OCI-LY7 (cell line): ENCODE measurements at regions not wholly inside any gene's neighbourhood (a gene's known extent, or its start where the extent isn't known, plus 50 kb on each side); places are given as distances from the start of the nearest gene placed in this dataset.
A peak's percentile ranks its signal among the peaks of the same experiment; 100 is the strongest.

ENCODE experiments used
- BruUV-seq: library from RNA; stranded (reverse); fragments of 400-500 nt; replicated peaks from 2 replicates; lab custom pipeline; 2021; lab: Mats Ljungman, UMichigan
- CTCF ChIA-PET: fragments of 300-600 bp; sonication (Branson Sonifier 250); formaldehyde crosslinking; loops from one replicate; lab custom pipeline; 2022; ENCODE audit warnings: antibody characterized with exemption; ENCODE audit not compliant: unreplicated experiment; lab: Charles Lee
- POLR2A ChIA-PET: fragments of 300-600 bp; sonication (Branson Sonifier 250); formaldehyde crosslinking; loops from one replicate; lab custom pipeline; 2022; ENCODE audit warnings: antibody characterized with exemption; lab: Charles Lee
- DNase-seq: peaks from one replicate; pipeline ENCODE4 v3.0.0-alpha.2; 2015; ENCODE audit warnings: low spot score
- H2AFZ ChIP-seq: fragments of 200-600 bp; sonication (generic), shearing (Covaris generic); 2 replicates; pipeline ENCODE4 v1.6.1; 2014; ENCODE audit warnings: mild to moderate bottlenecking, antibody characterized with exemption, low read length, moderate library complexity
- H3K27ac ChIP-seq: fragments of 200-600 bp; sonication (generic); 2 replicates; pipeline ENCODE4 v1.5.1; 2014; ENCODE audit warnings: mixed run types, low read depth, mild to moderate bottlenecking, moderate library complexity, low read length, inconsistent platforms; ENCODE audit not compliant: poor library complexity, severe bottlenecking
- H3K36me3 ChIP-seq: fragments of 200-600 bp; sonication (generic); 2 replicates; pipeline ENCODE4 v1.6.1; 2014; ENCODE audit warnings: mild to moderate bottlenecking, antibody characterized with exemption, low read length, moderate library complexity, mixed read lengths; ENCODE audit not compliant: insufficient read depth
- H3K4me1 ChIP-seq: fragments of 200-600 bp; sonication (generic); 2 replicates; pipeline ENCODE4 v1.5.1; 2014; ENCODE audit warnings: mild to moderate bottlenecking, low read length; ENCODE audit not compliant: insufficient read depth, poor library complexity, severe bottlenecking
- H3K4me2 ChIP-seq: fragments of 200-600 bp; sonication (generic); 2 replicates; pipeline ENCODE4 v1.6.1; 2014; ENCODE audit warnings: mild to moderate bottlenecking, low read length
- H3K4me3 ChIP-seq: fragments of 200-600 bp; sonication (generic); 2 replicates; pipeline ENCODE4 v1.5.1; 2014; ENCODE audit warnings: mild to moderate bottlenecking, low read depth, low read length; ENCODE audit not compliant: poor library complexity, severe bottlenecking
- H3K79me2 ChIP-seq: fragments of 200-600 bp; sonication (generic); 2 replicates; pipeline ENCODE4 v1.6.1; 2016; ENCODE audit warnings: low read depth, mild to moderate bottlenecking, low read length, moderate library complexity, mixed read lengths; ENCODE audit not compliant: insufficient read depth
- H3K9me2 ChIP-seq: fragments of 200-600 bp; sonication (generic); 2 replicates; pipeline ENCODE4 v1.6.1; 2016; ENCODE audit warnings: mild to moderate bottlenecking, low read length, mixed read lengths; ENCODE audit not compliant: insufficient read depth
- H3K9me3 ChIP-seq: fragments of 200-600 bp; sonication (generic); 2 replicates; pipeline ENCODE4 v1.6.1; 2014; ENCODE audit warnings: mild to moderate bottlenecking, mixed run types, low read length, mixed read lengths
- H4K20me1 ChIP-seq: fragments of 200-600 bp; sonication (generic); 2 replicates; pipeline ENCODE4 v1.6.1; 2014; ENCODE audit warnings: mild to moderate bottlenecking, antibody characterized with exemption, low read length, moderate library complexity, mixed read lengths; ENCODE audit not compliant: insufficient read depth
- CTCF ChIP-seq: fragments of 200-600 bp; sonication (generic); conservative IDR thresholded peaks from 2 replicates; pipeline ENCODE4 v1.5.1; 2014; ENCODE audit warnings: mild to moderate bottlenecking, antibody characterized with exemption, low read length, moderate library complexity, mixed read lengths
- EZH2phosphoT487 ChIP-seq: fragments of 200-600 bp; sonication (generic); IDR thresholded peaks from 2 replicates; pipeline ENCODE4 v1.6.1; 2018; ENCODE audit warnings: low read depth, borderline replicate concordance, mild to moderate bottlenecking, mixed run types, antibody characterized with exemption, low read length, moderate library complexity, mixed read lengths
- intact Hi-C: fragments of 100-400 bp; cut with micrococcal nuclease; formaldehyde crosslinking; loops from one replicate; pipeline ENCODE4 v1.10.0; 2022; ENCODE audit not compliant: unreplicated experiment

- no TSS peak for BruUV-seq
- no peaks in the 10 kb centered on the region for H3K9me3 ChIP-seq
- no peaks in the 10 kb centered on the region for H4K20me1 ChIP-seq
- peaks cover 13% of the 10 kb centered on the region for H3K4me1 ChIP-seq
- peaks cover 23% of the 10 kb centered on the region for H3K36me3 ChIP-seq
- DNase-seq, result no peak
- no peak overlapping the region for H2AFZ ChIP-seq
- POLR2A ChIA-PET, result interaction anchor here (0.6 to 3.8 kb wide), 3 partner anchors 9 to 823 kb away, joined by 3 to 19 read pairs (median 3); no protein-coding TSS in a partner anchor
- no peaks in the 10 kb centered on the region for H3K9me2 ChIP-seq
- H3K4me3 ChIP-seq, result no peak overlapping the region
- intact Hi-C loops, result no loop called here
- TF ChIP-seq EZH2phosphoT487 (no peak), CTCF (no peak)
- CTCF ChIA-PET, result no interaction called here
- no peak overlapping the region for H3K27ac ChIP-seq
- no peaks in the 10 kb centered on the region for H3K79me2 ChIP-seq
- H3K4me2 ChIP-seq, result no peak overlapping the region
These were observed 89.2 kb upstream of the RESF1 start for GRCh38 chr12:31869972-31870371.

GRCh38 chr12:31868965-31869364 is 90.2 kb upstream of the RESF1 start:
- Histone ChIP-seq H3K27ac (no peak overlapping the region), H2AFZ (no peak overlapping the region), H3K9me2 (no peaks in the 10 kb centered on the region), H3K36me3 (peaks cover 23% of the 10 kb centered on the region), H3K4me2 (no peak overlapping the region), H3K4me3 (no peak overlapping the region), H3K79me2 (no peaks in the 10 kb centered on the region), H4K20me1 (no peaks in the 10 kb centered on the region), H3K4me1 (peaks cover 4% of the 10 kb centered on the region), H3K9me3 (no peaks in the 10 kb centered on the region; the same call in 1 of the 2 replicates)
- BruUV-seq, result no TSS peak
- ChIA-PET CTCF (no interaction called here), POLR2A (interaction anchor here (0.5 to 3.8 kb wide), 2 partner anchors 10 to 160 kb away, joined by 4 to 19 read pairs; no protein-coding TSS in a partner anchor)
- TF ChIP-seq CTCF (no peak), EZH2phosphoT487 (no peak)
- DNase-seq, result no peak
- intact Hi-C loops, result no loop called here

GRCh38 chr12:31867292-31867691 is 91.9 kb upstream of the RESF1 start:
- no peak for TF ChIP-seq CTCF
- TF ChIP-seq EZH2phosphoT487, result no peak
- CTCF ChIA-PET, result no interaction called here
- intact Hi-C loops, result no loop called here
- H3K79me2 ChIP-seq, result no peaks in the 10 kb centered on the region
- H3K9me2 ChIP-seq, result no peaks in the 10 kb centered on the region
- no peaks in the 10 kb centered on the region; the same call in 1 of the 2 replicates for H3K9me3 ChIP-seq
- H4K20me1 ChIP-seq, result no peaks in the 10 kb centered on the region
- H3K4me1 ChIP-seq, result peaks cover 4% of the 10 kb centered on the region
- no peak overlapping the region for H3K27ac ChIP-seq
- H3K4me3 ChIP-seq, result no peak overlapping the region
- DNase-seq, result no peak
- BruUV-seq, result no TSS peak
- peaks cover 10% of the 10 kb centered on the region for H3K36me3 ChIP-seq
- H3K4me2 ChIP-seq, result no peak overlapping the region
- 0 out of 2 replicates have a peak overlapping the region, but pooled peaks have one; percentile 32 for H2AFZ ChIP-seq
- POLR2A ChIA-PET, result interaction anchor here (0.6 to 3.8 kb wide), 2 partner anchors 11 to 446 kb away, joined by 3 to 19 read pairs; no protein-coding TSS in a partner anchor
